Left ventricle myocardium inferior (tissue), 1 donor: ENCODE measurements at regions not wholly inside any gene's neighbourhood (a gene's known extent, or its start where the extent isn't known, plus 50 kb on each side); places are given as distances from the start of the nearest gene placed in this dataset.

Experiments used
- DNase-seq: peaks from one replicate; pipeline ENCODE4 v3.0.0-alpha.2; 2020
- H3K27ac ChIP-seq: fragments of 200-600 bp; replicated peaks from 2 replicates; pipeline ENCODE4 v1.8.0; 2021
- H3K27me3 ChIP-seq: fragments of 200-600 bp; 2 replicates; pipeline ENCODE4 v1.8.0; 2021; ENCODE audit warnings: low read depth
- H3K36me3 ChIP-seq: fragments of 200-600 bp; 2 replicates; pipeline ENCODE4 v1.8.0; 2021
- H3K4me1 ChIP-seq: fragments of 200-600 bp; 2 replicates; pipeline ENCODE4 v1.8.0; 2021
- H3K4me3 ChIP-seq: fragments of 200-600 bp; 2 replicates; pipeline ENCODE4 v1.8.0; 2021; ENCODE audit warnings: mild to moderate bottlenecking, moderate library complexity
- H3K9me3 ChIP-seq: fragments of 200-600 bp; replicated peaks from 2 replicates; pipeline ENCODE4 v1.8.0; 2021
- intact Hi-C: fragments of 100-400 bp; cut with micrococcal nuclease; formaldehyde crosslinking; loops from one replicate; pipeline ENCODE4 v1.11.0; 2022
- TF ChIP-seq, protein P1 (sequence below): fragments of 200-600 bp; IDR thresholded peaks from 2 replicates; pipeline ENCODE4 v1.8.0; 2021; ENCODE audit warnings: antibody characterized with exemption, mild to moderate bottlenecking, borderline replicate concordance
- donor health status: DM: no; HTN: yes; CAD: no; lungs with severe emphysema.

- no peaks in the 10 kb centered on the region for H3K36me3 ChIP-seq
- H3K9me3 ChIP-seq: no peaks in the 10 kb centered on the region
- peaks cover 36% of the 10 kb centered on the region for H3K4me1 ChIP-seq
- no peak overlapping the region for H3K27ac ChIP-seq
- TF ChIP-seq, protein P1, sequence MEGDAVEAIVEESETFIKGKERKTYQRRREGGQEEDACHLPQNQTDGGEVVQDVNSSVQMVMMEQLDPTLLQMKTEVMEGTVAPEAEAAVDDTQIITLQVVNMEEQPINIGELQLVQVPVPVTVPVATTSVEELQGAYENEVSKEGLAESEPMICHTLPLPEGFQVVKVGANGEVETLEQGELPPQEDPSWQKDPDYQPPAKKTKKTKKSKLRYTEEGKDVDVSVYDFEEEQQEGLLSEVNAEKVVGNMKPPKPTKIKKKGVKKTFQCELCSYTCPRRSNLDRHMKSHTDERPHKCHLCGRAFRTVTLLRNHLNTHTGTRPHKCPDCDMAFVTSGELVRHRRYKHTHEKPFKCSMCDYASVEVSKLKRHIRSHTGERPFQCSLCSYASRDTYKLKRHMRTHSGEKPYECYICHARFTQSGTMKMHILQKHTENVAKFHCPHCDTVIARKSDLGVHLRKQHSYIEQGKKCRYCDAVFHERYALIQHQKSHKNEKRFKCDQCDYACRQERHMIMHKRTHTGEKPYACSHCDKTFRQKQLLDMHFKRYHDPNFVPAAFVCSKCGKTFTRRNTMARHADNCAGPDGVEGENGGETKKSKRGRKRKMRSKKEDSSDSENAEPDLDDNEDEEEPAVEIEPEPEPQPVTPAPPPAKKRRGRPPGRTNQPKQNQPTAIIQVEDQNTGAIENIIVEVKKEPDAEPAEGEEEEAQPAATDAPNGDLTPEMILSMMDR: no peak
- DNase-seq: no peak
- intact Hi-C loops: loop anchor here (10.0 kb wide), 1 partner anchor 157 kb away; no protein-coding TSS in a partner anchor
- H3K4me3 ChIP-seq: no peak overlapping the region
- H3K27me3 ChIP-seq: no peaks in the 10 kb centered on the region
These were observed 203.5 kb upstream of the ZNF32 start for GRCh38 chr10:43852149-43852548.

GRCh38 chr10:43851030-43851429 lies 202.3 kb upstream of the ZNF32 start:
- H3K27ac ChIP-seq: no peak overlapping the region
- H3K27me3 ChIP-seq: no peaks in the 10 kb centered on the region
- H3K4me1 ChIP-seq: peaks cover 37% of the 10 kb centered on the region
- H3K4me3 ChIP-seq: no peak overlapping the region
- no peaks in the 10 kb centered on the region for H3K9me3 ChIP-seq
- intact Hi-C loops: loop anchor here (10.0 kb wide), 1 partner anchor 156 kb away; no protein-coding TSS in a partner anchor
- TF ChIP-seq, protein P1: no peak
- DNase-seq: no peak
- H3K36me3 ChIP-seq: no peaks in the 10 kb centered on the region

DNA sequence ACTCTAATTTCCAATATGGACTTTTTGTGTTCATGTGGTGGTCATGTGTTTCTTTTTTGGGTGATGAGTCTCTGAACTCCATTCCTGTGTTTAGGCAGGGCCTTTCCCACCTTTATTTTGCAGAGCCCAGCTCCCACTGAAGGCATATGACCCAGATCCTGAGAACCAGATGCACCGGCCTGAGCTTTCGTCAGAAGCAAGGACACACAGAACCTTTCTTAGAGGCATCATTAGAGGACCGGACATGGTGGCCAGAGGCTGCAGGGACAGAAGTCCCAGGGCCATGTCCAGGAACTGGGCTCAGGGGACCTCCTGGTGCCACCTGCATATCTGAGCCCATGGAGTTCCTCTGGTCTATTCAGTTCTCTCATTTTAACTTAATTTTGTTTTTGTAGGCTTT lies 200.9 kb upstream of the ZNF32 start:
- H3K27ac ChIP-seq: peak overlapping the region; percentile 16
- intact Hi-C loops: no loop called here
- DNase-seq: no peak

GRCh38 chr10:43846968-43847367 lies 198.3 kb upstream of the ZNF32 start:
- Histone ChIP-seq H3K4me3 (no peak overlapping the region), H3K4me1 (peaks cover 29% of the 10 kb centered on the region), H3K27me3 (no peaks in the 10 kb centered on the region), H3K36me3 (no peaks in the 10 kb centered on the region), H3K9me3 (no peaks in the 10 kb centered on the region), H3K27ac (peak overlapping the region; percentile 89)
- intact Hi-C loops: no loop called here
- TF ChIP-seq, protein P1: no peak
- no peak for DNase-seq

More for the DNA sequence above, 200.9 kb upstream of the ZNF32 start:
- TF ChIP-seq, protein P1: no peak
- H3K36me3 ChIP-seq: no peaks in the 10 kb centered on the region
- no peaks in the 10 kb centered on the region for H3K9me3 ChIP-seq
- H3K4me3 ChIP-seq: no peak overlapping the region
- peaks cover 37% of the 10 kb centered on the region for H3K4me1 ChIP-seq
- H3K27me3 ChIP-seq: no peaks in the 10 kb centered on the region

GRCh38 chr10:43846187-43846680 lies 197.6 kb upstream of the ZNF32 start:
- TF ChIP-seq, protein P1: no peak
- H3K27ac ChIP-seq: peak overlapping the region; percentile 89
- peaks cover 29% of the 10 kb centered on the region for H3K4me1 ChIP-seq
- DNase-seq: peak; percentile 45
- H3K9me3 ChIP-seq: no peaks in the 10 kb centered on the region
- H3K27me3 ChIP-seq: no peaks in the 10 kb centered on the region
- intact Hi-C loops: no loop called here
- peak overlapping the region; percentile 22 for H3K4me3 ChIP-seq
- H3K36me3 ChIP-seq: no peaks in the 10 kb centered on the region
